ENCODE measurements at regions not wholly inside any gene's neighbourhood (a gene's known extent, or its start where the extent isn't known, plus 50 kb on each side); places are given as distances from the start of the nearest gene placed in this dataset.

- Histone ChIP-seq H3K36me3 (no peaks in the 10 kb centered on the region), H3K4me1 (replicated peaks) (no peaks in the 10 kb centered on the region), H3K27me3 (replicated peaks) (no peaks in the 10 kb centered on the region), H3K27ac (no peak overlapping the region), H3K4me3 (no peak overlapping the region), H3K9me3 (replicated peaks) (no peaks in the 10 kb centered on the region)
- no peak for DNase-seq (ENCODE audit: low read depth in 1 of 2, low spot score in 2 of 2)
These were observed 97.4 kb upstream of the MED14 start for GRCh38 chrX:40832723-40833122.

DNA sequence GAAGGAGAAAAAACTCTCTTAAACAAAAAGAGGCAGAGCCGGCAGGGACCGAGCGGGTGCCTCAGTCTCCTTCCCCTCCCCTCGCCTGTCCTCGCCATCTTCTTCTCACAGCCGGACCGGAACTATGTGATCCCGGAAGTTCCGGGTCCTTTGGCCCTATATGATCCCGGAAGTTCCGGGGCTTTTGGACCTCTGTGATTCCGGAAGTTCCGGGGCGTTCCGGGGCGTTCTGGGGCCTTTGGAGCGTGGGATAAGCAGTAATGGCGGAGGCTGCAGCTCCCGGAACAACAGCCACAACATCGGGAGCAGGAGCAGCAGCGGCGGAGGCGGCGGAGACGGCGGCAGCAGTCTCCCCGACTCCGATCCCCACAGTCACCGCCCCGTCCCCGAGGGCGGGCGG, 98.9 kb upstream of the MED14 start:
- Histone ChIP-seq H3K4me1 (replicated peaks) (no peaks in the 10 kb centered on the region), H3K36me3 (no peaks in the 10 kb centered on the region), H3K4me3 (no peak overlapping the region), H3K27ac (no peak overlapping the region), H3K27me3 (replicated peaks) (no peaks in the 10 kb centered on the region), H3K9me3 (replicated peaks) (no peaks in the 10 kb centered on the region)
- no peak for DNase-seq (ENCODE audit: low read depth in 1 of 2, low spot score in 2 of 2)

- Histone ChIP-seq H3K4me3 (no peak overlapping the region), H3K4me1 (replicated peaks) (no peaks in the 10 kb centered on the region), H3K27me3 (replicated peaks) (no peaks in the 10 kb centered on the region), H3K36me3 (no peaks in the 10 kb centered on the region), H3K27ac (no peak overlapping the region), H3K9me3 (replicated peaks) (no peaks in the 10 kb centered on the region)
- DNase-seq (ENCODE audit: low read depth in 1 of 2, low spot score in 2 of 2) = no peak
These were observed 100.2 kb upstream of the MED14 start for GRCh38 chrX:40835526-40835925.

- Histone ChIP-seq H3K4me1 (replicated peaks) (peaks cover 22% of the 10 kb centered on the region), H3K27ac (no peak overlapping the region), H3K36me3 (no peaks in the 10 kb centered on the region), H3K27me3 (replicated peaks) (no peaks in the 10 kb centered on the region), H3K9me3 (replicated peaks) (0 out of 2 replicates have a peak, but pooled peaks cover 4% of the 10 kb centered on the region), H3K4me3 (no peak overlapping the region)
- DNase-seq (ENCODE audit: low read depth in 1 of 2, low spot score in 2 of 2) = no peak
These were observed 108.3 kb upstream of the MED14 start for GRCh38 chrX:40843643-40844042.

- peak overlapping the region; percentile 94 for H3K27ac ChIP-seq
- no peak overlapping the region for H3K4me3 ChIP-seq
These were observed 109.1 kb upstream of the MED14 start for GRCh38 chrX:40844471-40844870.

GRCh38 chrX:40845331-40845911, 110.1 kb upstream of the MED14 start:
- peak overlapping the region; percentile 94 for H3K27ac ChIP-seq
- H3K4me3 ChIP-seq = no peak overlapping the region
- no peaks in the 10 kb centered on the region for H3K36me3 ChIP-seq
- H3K27me3 ChIP-seq (replicated peaks) = no peaks in the 10 kb centered on the region
- H3K9me3 ChIP-seq (replicated peaks) = 0 out of 2 replicates have a peak, but pooled peaks cover 4% of the 10 kb centered on the region
- H3K4me1 ChIP-seq (replicated peaks) = peaks cover 22% of the 10 kb centered on the region
- DNase-seq (ENCODE audit: low read depth in 1 of 2, low spot score in 2 of 2) = peak; percentile 71 to 88

More at GRCh38 chrX:40844471-40844870, 109.1 kb upstream of the MED14 start:
- H3K27me3 ChIP-seq (replicated peaks) = no peaks in the 10 kb centered on the region
- H3K4me1 ChIP-seq (replicated peaks) = peaks cover 22% of the 10 kb centered on the region
- DNase-seq (ENCODE audit: low read depth in 1 of 2, low spot score in 2 of 2) = no peak
- no peaks in the 10 kb centered on the region for H3K36me3 ChIP-seq
- 0 out of 2 replicates have a peak, but pooled peaks cover 4% of the 10 kb centered on the region for H3K9me3 ChIP-seq (replicated peaks)

GRCh38 chrX:40849906-40850823, 114.8 kb upstream of the MED14 start:
- no peaks in the 10 kb centered on the region for H3K36me3 ChIP-seq
- no peak overlapping the region for H3K27ac ChIP-seq
- H3K9me3 ChIP-seq (replicated peaks) = no peaks in the 10 kb centered on the region
- DNase-seq (ENCODE audit: low read depth in 1 of 2, low spot score in 2 of 2) = no peak
- no peaks in the 10 kb centered on the region for H3K27me3 ChIP-seq (replicated peaks)
- no peak overlapping the region for H3K4me3 ChIP-seq
- H3K4me1 ChIP-seq (replicated peaks) = peaks cover 14% of the 10 kb centered on the region

GRCh38 chrX:40852586-40852985, 117.2 kb upstream of the MED14 start:
- H3K4me1 ChIP-seq (replicated peaks) = peaks cover 4% of the 10 kb centered on the region; the same call in 1 of the 2 replicates
- DNase-seq (ENCODE audit: low read depth in 1 of 2, low spot score in 2 of 2) = no peak
- no peaks in the 10 kb centered on the region for H3K27me3 ChIP-seq (replicated peaks)
- no peak overlapping the region for H3K4me3 ChIP-seq
- no peaks in the 10 kb centered on the region for H3K9me3 ChIP-seq (replicated peaks)
- no peaks in the 10 kb centered on the region for H3K36me3 ChIP-seq
- H3K27ac ChIP-seq = no peak overlapping the region

DNA sequence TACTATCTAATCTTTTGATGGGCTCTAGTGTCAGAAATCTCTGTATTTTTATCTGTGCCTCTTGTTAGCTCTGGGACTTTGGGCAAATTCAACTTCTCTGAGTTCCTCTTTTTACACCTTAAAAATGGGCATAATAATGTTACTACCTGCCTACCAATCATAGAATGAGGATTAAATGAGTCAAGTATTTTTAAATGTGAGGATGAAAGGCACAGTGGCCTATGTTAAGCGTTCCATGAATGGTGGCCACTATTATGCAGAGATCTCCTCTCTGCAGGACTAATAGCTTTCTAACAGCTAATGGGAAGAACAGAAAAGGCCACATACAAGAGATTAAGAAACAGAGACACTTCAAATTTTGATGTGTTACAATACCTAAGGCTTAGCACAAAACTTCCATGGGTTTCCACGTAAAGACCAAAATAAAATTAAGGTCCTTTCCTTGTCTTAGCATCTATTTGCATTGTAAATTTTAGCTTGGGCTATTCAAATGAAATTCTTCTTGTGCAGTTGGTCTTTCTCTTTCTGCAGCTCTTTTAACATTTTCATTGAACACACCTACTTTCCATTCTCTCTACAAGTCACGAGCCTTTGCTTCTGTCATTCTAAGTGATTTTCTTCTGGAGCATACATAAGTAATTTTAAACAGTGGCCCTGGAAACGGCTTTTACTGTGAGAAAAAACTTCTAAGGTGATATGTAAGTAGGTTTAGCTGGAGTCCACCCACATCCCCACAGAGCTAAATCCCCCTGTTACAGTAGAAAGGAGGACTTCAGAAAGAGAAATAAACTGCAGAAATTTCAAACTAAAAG, 117.9 kb upstream of the MED14 start:
- Histone ChIP-seq H3K36me3 (no peaks in the 10 kb centered on the region), H3K4me1 (replicated peaks) (peaks cover 4% of the 10 kb centered on the region; the same call in 1 of the 2 replicates), H3K27me3 (replicated peaks) (no peaks in the 10 kb centered on the region), H3K27ac (no peak overlapping the region), H3K4me3 (no peak overlapping the region), H3K9me3 (replicated peaks) (no peaks in the 10 kb centered on the region)
- DNase-seq (ENCODE audit: low read depth in 1 of 2, low spot score in 2 of 2) = no peak

- Histone ChIP-seq H3K4me3 (no peak overlapping the region), H3K27me3 (replicated peaks) (no peaks in the 10 kb centered on the region), H3K36me3 (no peaks in the 10 kb centered on the region), H3K4me1 (replicated peaks) (peaks cover 4% of the 10 kb centered on the region; the same call in 1 of the 2 replicates), H3K27ac (no peak overlapping the region), H3K9me3 (replicated peaks) (no peaks in the 10 kb centered on the region)
- no peak for DNase-seq (ENCODE audit: low read depth in 1 of 2, low spot score in 2 of 2)
These were observed 118.4 kb upstream of the MED14 start for GRCh38 chrX:40853816-40854123.

- no peak overlapping the region for H3K4me3 ChIP-seq
- H3K36me3 ChIP-seq = no peaks in the 10 kb centered on the region
- no peaks in the 10 kb centered on the region for H3K27me3 ChIP-seq (replicated peaks)
- peaks cover 4% of the 10 kb centered on the region; the same call in 1 of the 2 replicates for H3K4me1 ChIP-seq (replicated peaks)
- H3K27ac ChIP-seq = no peak overlapping the region
- H3K9me3 ChIP-seq (replicated peaks) = no peaks in the 10 kb centered on the region
- DNase-seq (ENCODE audit: low read depth in 1 of 2, low spot score in 2 of 2) = no peak
These were observed 118.9 kb upstream of the MED14 start for GRCh38 chrX:40854242-40854641.

DNA sequence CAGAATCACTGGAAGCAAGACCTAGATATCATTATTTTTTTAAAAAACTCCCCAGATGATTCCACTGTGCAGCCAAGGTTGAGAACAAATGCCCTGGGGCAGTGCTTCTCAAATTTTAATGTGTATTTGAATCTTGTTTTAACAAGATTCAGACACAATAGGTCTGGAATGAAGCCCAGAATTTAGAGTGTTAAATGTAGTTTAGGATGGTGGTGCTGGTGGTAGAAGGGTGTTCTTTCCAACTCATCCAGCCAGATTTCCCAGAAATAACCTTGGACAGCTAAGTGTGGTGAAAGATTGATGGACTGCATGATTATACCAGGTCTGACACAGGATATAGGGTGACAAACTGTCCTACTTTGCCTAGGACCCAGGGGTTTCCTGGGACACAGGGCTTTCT, 120.1 kb upstream of the MED14 start:
- Histone ChIP-seq H3K27ac (no peak overlapping the region), H3K9me3 (replicated peaks) (no peaks in the 10 kb centered on the region), H3K36me3 (no peaks in the 10 kb centered on the region), H3K4me3 (no peak overlapping the region), H3K4me1 (replicated peaks) (peaks cover 4% of the 10 kb centered on the region; the same call in 1 of the 2 replicates), H3K27me3 (replicated peaks) (no peaks in the 10 kb centered on the region)
- DNase-seq (ENCODE audit: low read depth in 1 of 2, low spot score in 2 of 2) = peak; percentile 27 to 41

DNA sequence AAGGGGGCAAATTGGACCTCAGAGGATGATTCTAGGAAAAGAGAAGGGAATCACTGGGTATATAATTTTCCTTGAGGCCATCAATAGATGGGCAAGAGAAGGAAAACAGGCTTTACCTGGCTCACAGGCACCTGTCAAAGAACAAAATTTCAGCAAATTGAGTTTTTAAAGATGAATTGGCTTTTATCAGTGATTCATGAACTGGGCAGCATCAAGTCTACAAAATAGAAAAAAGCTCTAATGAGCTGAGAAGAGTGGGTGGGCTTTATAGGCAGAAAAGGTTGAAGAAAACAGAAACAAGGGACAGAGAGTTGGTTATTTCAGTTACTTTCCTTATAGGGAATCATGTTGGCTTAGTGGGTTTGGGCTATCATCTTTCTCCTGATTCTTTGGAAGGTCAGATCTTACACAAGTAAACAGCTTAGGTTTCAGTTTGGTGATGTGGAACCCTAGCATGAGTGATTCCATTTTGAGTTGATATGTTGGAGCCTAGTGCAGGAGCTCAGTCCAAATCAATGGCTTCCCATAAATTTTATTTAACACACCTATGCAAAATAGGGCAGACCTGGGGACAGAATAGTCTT, 120.7 kb upstream of the MED14 start:
- Histone ChIP-seq H3K27me3 (replicated peaks) (no peaks in the 10 kb centered on the region), H3K27ac (no peak overlapping the region), H3K4me3 (no peak overlapping the region), H3K9me3 (replicated peaks) (no peaks in the 10 kb centered on the region), H3K36me3 (no peaks in the 10 kb centered on the region), H3K4me1 (replicated peaks) (peaks cover 4% of the 10 kb centered on the region; the same call in 1 of the 2 replicates)
- DNase-seq (ENCODE audit: low read depth in 1 of 2, low spot score in 2 of 2) = no peak

Measured in SJSA1 (cell line).